HL-60 (cell line): ENCODE measurements at regions not wholly inside any gene's neighbourhood (a gene's known extent, or its start where the extent isn't known, plus 50 kb on each side); places are given as distances from the start of the nearest gene placed in this dataset.

Experiments
- CTCF ChIP-seq: IDR thresholded peaks from one replicate; pipeline ENCODE4 v1.5.1; 2011; ENCODE audit warnings: low read length, control low read depth, inconsistent platforms; ENCODE audit not compliant: insufficient read depth
- GABPA ChIP-seq: IDR thresholded peaks from 2 replicates; pipeline ENCODE4 v1.6.1; 2012; ENCODE audit warnings: low read depth
- POLR2AphosphoS5 ChIP-seq: IDR thresholded peaks from 2 replicates; pipeline ENCODE4 v1.6.1; 2012; ENCODE audit warnings: low read depth
- SPI1 ChIP-seq: IDR thresholded peaks from 2 replicates; pipeline ENCODE4 v1.6.1; 2012; ENCODE audit warnings: low read depth, mild to moderate bottlenecking, borderline replicate concordance
- TF ChIP-seq, protein P1 (sequence below): IDR thresholded peaks from 2 replicates; pipeline ENCODE4 v1.6.1; 2012; ENCODE audit warnings: low read depth; ENCODE audit not compliant: insufficient replicate concordance

DNA sequence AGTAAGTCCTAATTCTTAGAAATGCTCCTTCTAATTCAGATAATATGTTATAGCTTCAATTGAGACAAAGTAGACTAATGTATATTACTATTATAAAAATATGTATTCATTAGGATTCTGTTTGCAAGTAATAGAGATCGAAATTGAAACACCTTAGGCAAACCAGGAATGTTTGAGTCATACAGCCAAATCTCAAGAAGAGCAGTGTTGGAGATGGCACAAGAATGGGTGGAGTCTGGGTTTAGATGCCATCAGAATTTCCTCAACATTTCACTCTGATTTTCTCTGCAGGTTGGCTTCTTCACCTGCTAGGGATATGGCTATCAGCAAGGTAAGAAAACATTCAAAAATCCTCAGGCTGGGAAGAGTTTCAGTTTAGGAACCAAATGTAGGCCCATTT is 405.4 kb downstream of the CCDC85A start:
- TF ChIP-seq CTCF (no peak), POLR2AphosphoS5 (no peak), GABPA (no peak), SPI1 (no peak)
- TF ChIP-seq, protein P1, sequence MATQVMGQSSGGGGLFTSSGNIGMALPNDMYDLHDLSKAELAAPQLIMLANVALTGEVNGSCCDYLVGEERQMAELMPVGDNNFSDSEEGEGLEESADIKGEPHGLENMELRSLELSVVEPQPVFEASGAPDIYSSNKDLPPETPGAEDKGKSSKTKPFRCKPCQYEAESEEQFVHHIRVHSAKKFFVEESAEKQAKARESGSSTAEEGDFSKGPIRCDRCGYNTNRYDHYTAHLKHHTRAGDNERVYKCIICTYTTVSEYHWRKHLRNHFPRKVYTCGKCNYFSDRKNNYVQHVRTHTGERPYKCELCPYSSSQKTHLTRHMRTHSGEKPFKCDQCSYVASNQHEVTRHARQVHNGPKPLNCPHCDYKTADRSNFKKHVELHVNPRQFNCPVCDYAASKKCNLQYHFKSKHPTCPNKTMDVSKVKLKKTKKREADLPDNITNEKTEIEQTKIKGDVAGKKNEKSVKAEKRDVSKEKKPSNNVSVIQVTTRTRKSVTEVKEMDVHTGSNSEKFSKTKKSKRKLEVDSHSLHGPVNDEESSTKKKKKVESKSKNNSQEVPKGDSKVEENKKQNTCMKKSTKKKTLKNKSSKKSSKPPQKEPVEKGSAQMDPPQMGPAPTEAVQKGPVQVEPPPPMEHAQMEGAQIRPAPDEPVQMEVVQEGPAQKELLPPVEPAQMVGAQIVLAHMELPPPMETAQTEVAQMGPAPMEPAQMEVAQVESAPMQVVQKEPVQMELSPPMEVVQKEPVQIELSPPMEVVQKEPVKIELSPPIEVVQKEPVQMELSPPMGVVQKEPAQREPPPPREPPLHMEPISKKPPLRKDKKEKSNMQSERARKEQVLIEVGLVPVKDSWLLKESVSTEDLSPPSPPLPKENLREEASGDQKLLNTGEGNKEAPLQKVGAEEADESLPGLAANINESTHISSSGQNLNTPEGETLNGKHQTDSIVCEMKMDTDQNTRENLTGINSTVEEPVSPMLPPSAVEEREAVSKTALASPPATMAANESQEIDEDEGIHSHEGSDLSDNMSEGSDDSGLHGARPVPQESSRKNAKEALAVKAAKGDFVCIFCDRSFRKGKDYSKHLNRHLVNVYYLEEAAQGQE = no peak
